ENCODE measurements at regions not wholly inside any gene's neighbourhood (a gene's known extent, or its start where the extent isn't known, plus 50 kb on each side); places are given as distances from the start of the nearest gene placed in this dataset.

- TF ChIP-seq CTCF (IDR thresholded peaks at IDR 0.05) (no peak), POLR2AphosphoS5 (IDR thresholded peaks at IDR 0.05; ENCODE audit: low read depth, low read length) (no peak), TCF7L2 (IDR thresholded peaks at IDR 0.05; ENCODE audit: low read depth, low read length) (no peak), REST (IDR thresholded peaks at IDR 0.05; ENCODE audit: insufficient read depth in 1 of 2, low read depth in 2 of 2, low read length in 1 of 2) (no peak)
Observed at GRCh38 chr6:15763364-15763763, 100.5 kb upstream of the DTNBP1 start.

Data from Panc1 (cell line).